H1 (cell line): ENCODE measurements at regions not wholly inside any gene's neighbourhood (a gene's known extent, or its start where the extent isn't known, plus 50 kb on each side); places are given as distances from the start of the nearest gene placed in this dataset.

Source experiments
- CTCF ChIA-PET: fragments of 300-600 bp; sonication (Branson Sonifier 250); formaldehyde crosslinking; loops from one replicate; lab custom pipeline; 2021; ENCODE audit not compliant: partially characterized antibody; lab: Charles Lee
- POLR2A ChIA-PET: fragments of 300-600 bp; sonication (Branson Sonifier 250); formaldehyde crosslinking; loops from one replicate; lab custom pipeline; 2021; ENCODE audit warnings: inconsistent platforms; ENCODE audit not compliant: partially characterized antibody; lab: Charles Lee
- DNase-seq, 2 experiments: peaks; one replicate each; pipeline versions ENCODE4 v3.0.0 to v3.0.0-alpha.2; 2010 to 2022; ENCODE audit warnings: low spot score in 2 of 2, low read depth in 1 of 2, mixed read lengths in 1 of 2
- FAIRE-seq: peaks from 2 replicates; lab custom pipeline; 2011; peaks lifted over from hg19 to GRCh38; lab: Jason Lieb, UNC
- H2AFZ ChIP-seq: 2 replicates; pipeline ENCODE4 v1.8.1; 2012; ENCODE audit warnings: low read length, inconsistent platforms
- H2AK5ac ChIP-seq: 2 replicates; pipeline ENCODE4 v1.6.1; 2013; ENCODE audit warnings: low read depth, low read length
- H2BK120ac ChIP-seq: replicated peaks from 2 replicates; pipeline ENCODE3; 2013; ENCODE audit warnings: low read depth, low read length, inconsistent platforms
- H2BK12ac ChIP-seq: 2 replicates; pipeline ENCODE4 v1.6.1; 2013; ENCODE audit warnings: low read depth, low read length
- H2BK15ac ChIP-seq: 2 replicates; pipeline ENCODE4 v1.6.1; 2013; ENCODE audit warnings: low read length
- H2BK20ac ChIP-seq: 2 replicates; pipeline ENCODE4 v1.6.1; 2013; ENCODE audit warnings: low read length
- H2BK5ac ChIP-seq: 2 replicates; pipeline ENCODE4 v1.6.1; 2013; ENCODE audit warnings: low read depth, low read length
- H3K14ac ChIP-seq: 2 replicates; pipeline ENCODE4 v1.6.1; 2013; ENCODE audit warnings: inconsistent platforms; ENCODE audit not compliant: insufficient read length
- H3K18ac ChIP-seq: 2 replicates; pipeline ENCODE4 v1.6.1; 2013; ENCODE audit warnings: low read length; ENCODE audit errors: extremely low read depth
- H3K23ac ChIP-seq: 2 replicates; pipeline ENCODE4 v1.6.1; 2013; ENCODE audit warnings: inconsistent platforms; ENCODE audit not compliant: insufficient read length
- H3K23me2 ChIP-seq: 2 replicates; pipeline ENCODE4 v1.6.1; 2013; ENCODE audit warnings: low read depth, low read length
- H3K27ac ChIP-seq: 2 replicates; pipeline ENCODE4 v1.6.1; 2011; ENCODE audit warnings: low read depth, low read length, inconsistent platforms
- H3K27me3 ChIP-seq, 4 experiments: replicated peaks in 1 of 4; 1 replicate in 1 of 4; 2 replicates in 3 of 4; pipeline versions ENCODE4 v1.6.1 to v1.8.1; 2011 to 2013; ENCODE audit warnings: low read length in 3 of 4, mild to moderate bottlenecking in 3 of 4, inconsistent platforms in 2 of 4, mixed read lengths in 2 of 4, moderate library complexity in 1 of 4; ENCODE audit not compliant: control insufficient read depth in 3 of 4, insufficient read depth in 3 of 4; ENCODE audit errors: extremely low read depth in 1 of 4
- H3K36me3 ChIP-seq, 4 experiments: 2 replicates each; pipeline versions ENCODE4 v1.6.1 to v1.8.1; 2011 to 2013; ENCODE audit warnings: mild to moderate bottlenecking in 4 of 4, low read length in 3 of 4, moderate library complexity in 2 of 4, control low read depth in 1 of 4, inconsistent platforms in 1 of 4; ENCODE audit not compliant: insufficient read depth in 4 of 4, control insufficient read depth in 2 of 4
- H3K4ac ChIP-seq: replicated peaks from 2 replicates; pipeline ENCODE3; 2013; ENCODE audit warnings: low read length, low read depth, mixed read lengths, inconsistent platforms; ENCODE audit not compliant: insufficient read length
- H3K4me1 ChIP-seq, 4 experiments: replicated peaks in 1 of 4; 1 replicate in 1 of 4; 2 replicates in 3 of 4; pipeline versions ENCODE4 v1.6.1 to v1.8.1; 2011 to 2013; ENCODE audit warnings: low read length in 3 of 4, inconsistent platforms in 2 of 4, mixed read lengths in 1 of 4; ENCODE audit not compliant: insufficient read depth in 4 of 4, control insufficient read depth in 3 of 4
- H3K4me2 ChIP-seq, 2 experiments: 2 replicates each; pipeline versions ENCODE4 v1.6.1 to v1.8.1; 2011 to 2013; ENCODE audit warnings: low read depth in 2 of 2, low read length in 2 of 2, control low read depth in 1 of 2, inconsistent platforms in 1 of 2, mild to moderate bottlenecking in 1 of 2; ENCODE audit not compliant: insufficient read depth in 1 of 2
- H3K4me3 ChIP-seq, 4 experiments: fragments of 200-600, 300-600 bp in 1 of 4; sonication (generic), shearing (Covaris generic), sonication (Bioruptor Twin) in 1 of 4; 2 replicates each; pipeline versions ENCODE4 v1.5.1 to v1.8.1; 2011 to 2016; ENCODE audit warnings: low read length in 4 of 4, low read depth in 3 of 4, control low read depth in 2 of 4, inconsistent platforms in 2 of 4, mild to moderate bottlenecking in 2 of 4, mixed read lengths in 1 of 4, moderate library complexity in 1 of 4; ENCODE audit not compliant: insufficient read depth in 2 of 4; ENCODE audit errors: extremely low read depth in 1 of 4
- H3K56ac ChIP-seq: replicated peaks from 2 replicates; pipeline ENCODE3; 2013; ENCODE audit warnings: low read depth, mild to moderate bottlenecking, mixed read lengths, low read length, inconsistent platforms; ENCODE audit not compliant: insufficient read length
- H3K79me1 ChIP-seq: 2 replicates; pipeline ENCODE4 v1.6.1; 2013; ENCODE audit warnings: low read depth, low read length, control low read depth
- H3K79me2 ChIP-seq, 2 experiments: 2 replicates each; pipeline versions ENCODE4 v1.6.1 to v1.8.1; 2012 to 2013; ENCODE audit warnings: low read length in 2 of 2, mild to moderate bottlenecking in 2 of 2, inconsistent platforms in 1 of 2; ENCODE audit not compliant: insufficient read depth in 2 of 2, control insufficient read depth in 1 of 2
- H3K9ac ChIP-seq, 4 experiments: replicated peaks in 1 of 4; 1 replicate in 1 of 4; 2 replicates in 3 of 4; pipeline versions ENCODE4 v1.6.1 to v1.8.1; 2011 to 2013; ENCODE audit warnings: low read depth in 3 of 4, low read length in 3 of 4, control low read depth in 2 of 4, mild to moderate bottlenecking in 2 of 4, moderate library complexity in 2 of 4, inconsistent platforms in 1 of 4; ENCODE audit errors: extremely low read depth in 1 of 4
- H3K9me3 ChIP-seq, 2 experiments: 2 replicates each; pipeline versions ENCODE4 v1.6.1 to v1.8.1; 2012 to 2013; ENCODE audit warnings: mild to moderate bottlenecking in 2 of 2, moderate library complexity in 2 of 2, control low read depth in 1 of 2, inconsistent platforms in 1 of 2, low read depth in 1 of 2, low read length in 1 of 2, mixed read lengths in 1 of 2; ENCODE audit not compliant: insufficient read depth in 2 of 2
- H4K20me1 ChIP-seq, 2 experiments: replicated peaks in 1 of 2; 2 replicates each; pipeline versions ENCODE3 to v1.8.1; 2011 to 2013; ENCODE audit warnings: inconsistent platforms in 2 of 2, low read length in 2 of 2, mild to moderate bottlenecking in 1 of 2; ENCODE audit not compliant: insufficient read depth in 2 of 2, control insufficient read depth in 1 of 2
- H4K5ac ChIP-seq: 2 replicates; pipeline ENCODE4 v1.6.1; 2013; ENCODE audit warnings: low read length, low read depth, mixed read lengths, inconsistent platforms; ENCODE audit not compliant: insufficient read length
- H4K8ac ChIP-seq: 2 replicates; pipeline ENCODE4 v1.8.0; 2013; ENCODE audit warnings: mild to moderate bottlenecking, moderate library complexity, low read length, inconsistent platforms; ENCODE audit not compliant: insufficient read depth; ENCODE audit errors: extremely low read depth
- H4K91ac ChIP-seq: replicated peaks from 2 replicates; pipeline ENCODE3; 2013; ENCODE audit warnings: low read length, mixed read lengths, inconsistent platforms; ENCODE audit not compliant: insufficient read length
- BCL11A ChIP-seq, 2 experiments: IDR thresholded peaks; one replicate each; pipeline ENCODE4 v1.6.1; 2011; ENCODE audit warnings: low read depth in 2 of 2, low read length in 2 of 2, mild to moderate bottlenecking in 2 of 2
- CEBPB ChIP-seq: IDR thresholded peaks from 2 replicates; pipeline ENCODE4 v1.6.1; 2012; ENCODE audit warnings: low read depth, low read length
- CHD1 ChIP-seq: IDR thresholded peaks from 2 replicates; pipeline ENCODE4 v1.6.1; 2012; ENCODE audit warnings: low read depth, low read length, improper control_type of control experiment
- EGR1 ChIP-seq: IDR thresholded peaks from 2 replicates; pipeline ENCODE4 v1.6.1; 2011; ENCODE audit warnings: low read depth, low read length, borderline replicate concordance
- EP300 ChIP-seq, 2 experiments: IDR thresholded peaks; 1 replicate in 1 of 2; 2 replicates in 1 of 2; pipeline ENCODE4 v1.6.1; 2011 to 2012; ENCODE audit warnings: low read depth in 2 of 2, low read length in 2 of 2, mild to moderate bottlenecking in 2 of 2, borderline replicate concordance in 1 of 2, inconsistent platforms in 1 of 2, moderate library complexity in 1 of 2
- GABPA ChIP-seq: IDR thresholded peaks from 2 replicates; pipeline ENCODE4 v1.6.1; 2011; ENCODE audit warnings: mild to moderate bottlenecking, low read length, moderate library complexity, borderline replicate concordance; ENCODE audit not compliant: insufficient read depth
- JUN ChIP-seq: IDR thresholded peaks from 2 replicates; pipeline ENCODE4 v1.6.1; 2011; ENCODE audit warnings: low read depth, mild to moderate bottlenecking, improper control_type of control experiment, low read length
- KDM1A ChIP-seq: fragments of 200-600, 300-600 bp; sonication (generic); IDR thresholded peaks from 2 replicates; pipeline ENCODE4 v1.7.1; 2016; ENCODE audit warnings: mild to moderate bottlenecking, low read length, borderline replicate concordance
- KDM4A ChIP-seq: IDR thresholded peaks from one replicate; pipeline ENCODE4 v1.7.1; 2012; ENCODE audit warnings: low read depth, mild to moderate bottlenecking, moderate library complexity, low read length, inconsistent platforms; ENCODE audit not compliant: severe bottlenecking
- NANOG ChIP-seq: IDR thresholded peaks from 2 replicates; pipeline ENCODE4 v1.6.1; 2011; ENCODE audit warnings: low read length, low read depth, mild to moderate bottlenecking, inconsistent platforms; ENCODE audit not compliant: insufficient read depth, poor library complexity, severe bottlenecking
- PHF8 ChIP-seq: fragments of 200-600 bp; sonication (generic); conservative IDR thresholded peaks from 2 replicates; pipeline ENCODE4 v1.7.1; 2012; ENCODE audit warnings: low read depth, mild to moderate bottlenecking, inconsistent platforms, low read length, moderate library complexity
- POLR2A ChIP-seq, 2 experiments: IDR thresholded peaks; 1 replicate in 1 of 2; 2 replicates in 1 of 2; pipeline ENCODE4 v1.6.1; 2011; ENCODE audit warnings: low read depth in 2 of 2, low read length in 2 of 2, mild to moderate bottlenecking in 2 of 2; ENCODE audit errors: control extremely low read depth in 1 of 2
- POU5F1 ChIP-seq: IDR thresholded peaks from 2 replicates; pipeline ENCODE4 v1.6.1; 2011; ENCODE audit warnings: low read depth, mild to moderate bottlenecking, low read length, moderate library complexity
- RXRA ChIP-seq: IDR thresholded peaks from 2 replicates; pipeline ENCODE4 v1.6.1; 2011; ENCODE audit warnings: low read depth, mild to moderate bottlenecking, low read length, moderate library complexity; ENCODE audit not compliant: insufficient read depth
- SIN3A ChIP-seq, 2 experiments: IDR thresholded peaks in 1 of 2; conservative IDR thresholded peaks in 1 of 2; 2 replicates each; pipeline ENCODE4 v1.6.1; 2011 to 2012; ENCODE audit warnings: low read length in 2 of 2, improper control_type of control experiment in 1 of 2, low read depth in 1 of 2, mild to moderate bottlenecking in 1 of 2
- WGBS, 2 experiments: shearing (Covaris generic) in 1 of 2; methylation state at CpG; one replicate each; pipeline versions ENCODE4 v1.1.6 to v1.1.7; 2013 to 2015; ENCODE audit warnings: low lambda C conversion rate in 2 of 2, mixed read lengths in 2 of 2, inconsistent platforms in 1 of 2, low coverage in 1 of 2, missing lambda C conversion rate in 1 of 2; ENCODE audit not compliant: insufficient replicate concordance in 2 of 2, insufficient coverage in 1 of 2, insufficient read length in 1 of 2; ENCODE audit errors: extremely low coverage in 1 of 2, missing lambda C conversion rate in 1 of 2; 5-methylcytosine and 5-hydroxymethylcytosine counted together

DNA sequence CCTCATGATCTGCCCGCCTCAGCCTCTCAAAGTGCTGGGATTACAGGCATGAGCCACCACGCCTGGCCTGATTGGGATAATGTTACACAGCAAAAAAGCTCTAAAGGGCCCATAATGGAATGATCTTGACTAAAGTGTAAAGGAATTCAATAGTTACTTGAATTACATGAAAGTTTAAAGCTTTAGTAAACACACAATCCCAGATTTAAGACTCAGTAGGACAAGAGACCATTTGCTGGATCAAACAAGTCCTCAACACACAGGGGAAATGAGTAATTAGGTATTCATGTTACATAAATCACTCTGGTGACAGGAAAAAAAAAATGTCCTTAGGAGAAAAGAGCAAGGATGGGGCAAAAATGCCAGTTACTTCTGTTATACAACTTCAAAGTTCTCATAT lies 762.9 kb upstream of the AMELY start:
- no peak overlapping the region for H3K4me3 ChIP-seq
- TF ChIP-seq CEBPB (no peak), EGR1 (no peak), JUN (no peak), GABPA (no peak), BCL11A (IDR thresholded peaks at IDR 0.05; ENCODE audit: low read depth in 2 of 2, low read length in 2 of 2) (no peak), RXRA (no peak), EP300 (IDR thresholded peaks at IDR 0.05; ENCODE audit: borderline replicate concordance in 1 of 2, low read depth in 2 of 2, low read length in 2 of 2) (no peak), KDM1A (no peak), PHF8 (no peak), NANOG (no peak), POLR2A (IDR thresholded peaks at IDR 0.05; ENCODE audit: control extremely low read depth in 1 of 2, low read depth in 2 of 2, low read length in 2 of 2) (no peak), KDM4A (no peak), SIN3A (conservative IDR thresholded peaks at IDR 0.05 in 1 of 2, IDR thresholded peaks at IDR 0.05 in 1 of 2; ENCODE audit: low read depth in 1 of 2, low read length in 2 of 2) (no peak), POU5F1 (no peak), CHD1 (no peak)
- CTCF ChIA-PET = no interaction called here

More for the DNA sequence above, 762.9 kb upstream of the AMELY start:
- Histone ChIP-seq H2BK20ac (no peak overlapping the region), H2BK120ac (no peak overlapping the region), H3K36me3 (no peaks in the 10 kb centered on the region), H2BK15ac (no peak overlapping the region), H2BK5ac (no peak overlapping the region), H3K14ac (no peak overlapping the region), H3K4ac (no peak overlapping the region), H3K18ac (no peak overlapping the region), H3K9ac (no peak overlapping the region), H2AFZ (no peak overlapping the region), H3K56ac (no peak overlapping the region), H4K91ac (no peak overlapping the region), H3K79me2 (no peaks in the 10 kb centered on the region), H4K8ac (no peak overlapping the region), H3K23me2 (no peaks in the 10 kb centered on the region), H3K23ac (no peak overlapping the region), H4K20me1 (no peaks in the 10 kb centered on the region), H3K4me2 (no peak overlapping the region), H2AK5ac (no peak overlapping the region), H4K5ac (no peak overlapping the region), H3K27me3 (no peaks in the 10 kb centered on the region), H3K9me3 (no peaks in the 10 kb centered on the region), H2BK12ac (no peak overlapping the region), H3K27ac (no peak overlapping the region), H3K4me1 (no peaks in the 10 kb centered on the region), H3K79me1 (no peaks in the 10 kb centered on the region)
- POLR2A ChIA-PET = no interaction called here
- FAIRE-seq (no peak), DNase-seq (no peak)
- WGBS, 2 experiments = 100% methylated on average over 1 of the region's 2 CpGs; no CpG with 5 or more reads in 1 of the 2 experiments
